ENCODE measurements at regions not wholly inside any gene's neighbourhood (a gene's known extent, or its start where the extent isn't known, plus 50 kb on each side); places are given as distances from the start of the nearest gene placed in this dataset.

- TF ChIP-seq POLR2AphosphoS5 (IDR thresholded peaks at IDR 0.05; ENCODE audit: insufficient read depth in 1 of 2, low read depth in 1 of 2), result no peak
- no peak for TF ChIP-seq CTCF (IDR thresholded peaks at IDR 0.05)
These were observed 162.1 kb downstream of the PCDH18 start for GRCh38 chr4:137370206-137370633.

Measured in vagina (tissue), 2 donors.